Epithelial cell of esophagus (primary cell): ENCODE measurements at regions not wholly inside any gene's neighbourhood (a gene's known extent, or its start where the extent isn't known, plus 50 kb on each side); places are given as distances from the start of the nearest gene placed in this dataset.

ENCODE experiments used
- DNase-seq: peaks from one replicate; pipeline ENCODE4 v3.0.0; 2010; ENCODE audit warnings: low read depth
- H3K4me3 ChIP-seq: 2 replicates; pipeline ENCODE4 v1.5.1; 2011; ENCODE audit warnings: mild to moderate bottlenecking, low read length, control low read depth
- TF ChIP-seq, protein P1 (sequence below): IDR thresholded peaks from 2 replicates; pipeline ENCODE4 v1.5.1; 2011; ENCODE audit warnings: low read depth, mild to moderate bottlenecking, low read length, control low read depth, inconsistent platforms; ENCODE audit not compliant: insufficient read depth; ENCODE audit errors: missing control alignments

DNA sequence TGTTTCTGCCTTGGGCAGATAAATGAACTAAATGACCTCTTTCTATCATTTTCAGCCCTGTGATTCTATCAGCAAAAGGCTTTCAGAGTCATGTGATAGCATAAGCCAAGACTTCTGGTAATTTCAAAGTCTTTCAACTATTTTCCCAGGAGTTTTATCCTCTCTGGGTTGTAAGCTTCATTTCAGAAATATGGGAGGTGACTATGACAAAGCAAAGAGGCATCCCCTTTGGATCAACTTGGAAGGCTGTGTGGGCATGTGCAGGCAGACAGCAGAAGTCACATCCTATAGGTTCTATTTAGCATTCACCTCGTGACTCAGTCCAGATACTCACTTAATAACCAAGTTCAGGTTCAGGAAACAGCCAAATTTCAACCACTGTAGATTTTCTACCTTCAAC is 149.0 kb upstream of the FST start:
- no peak overlapping the region for H3K4me3 ChIP-seq
- DNase-seq = peak; percentile 98
- TF ChIP-seq, protein P1, sequence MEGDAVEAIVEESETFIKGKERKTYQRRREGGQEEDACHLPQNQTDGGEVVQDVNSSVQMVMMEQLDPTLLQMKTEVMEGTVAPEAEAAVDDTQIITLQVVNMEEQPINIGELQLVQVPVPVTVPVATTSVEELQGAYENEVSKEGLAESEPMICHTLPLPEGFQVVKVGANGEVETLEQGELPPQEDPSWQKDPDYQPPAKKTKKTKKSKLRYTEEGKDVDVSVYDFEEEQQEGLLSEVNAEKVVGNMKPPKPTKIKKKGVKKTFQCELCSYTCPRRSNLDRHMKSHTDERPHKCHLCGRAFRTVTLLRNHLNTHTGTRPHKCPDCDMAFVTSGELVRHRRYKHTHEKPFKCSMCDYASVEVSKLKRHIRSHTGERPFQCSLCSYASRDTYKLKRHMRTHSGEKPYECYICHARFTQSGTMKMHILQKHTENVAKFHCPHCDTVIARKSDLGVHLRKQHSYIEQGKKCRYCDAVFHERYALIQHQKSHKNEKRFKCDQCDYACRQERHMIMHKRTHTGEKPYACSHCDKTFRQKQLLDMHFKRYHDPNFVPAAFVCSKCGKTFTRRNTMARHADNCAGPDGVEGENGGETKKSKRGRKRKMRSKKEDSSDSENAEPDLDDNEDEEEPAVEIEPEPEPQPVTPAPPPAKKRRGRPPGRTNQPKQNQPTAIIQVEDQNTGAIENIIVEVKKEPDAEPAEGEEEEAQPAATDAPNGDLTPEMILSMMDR = no peak

DNA sequence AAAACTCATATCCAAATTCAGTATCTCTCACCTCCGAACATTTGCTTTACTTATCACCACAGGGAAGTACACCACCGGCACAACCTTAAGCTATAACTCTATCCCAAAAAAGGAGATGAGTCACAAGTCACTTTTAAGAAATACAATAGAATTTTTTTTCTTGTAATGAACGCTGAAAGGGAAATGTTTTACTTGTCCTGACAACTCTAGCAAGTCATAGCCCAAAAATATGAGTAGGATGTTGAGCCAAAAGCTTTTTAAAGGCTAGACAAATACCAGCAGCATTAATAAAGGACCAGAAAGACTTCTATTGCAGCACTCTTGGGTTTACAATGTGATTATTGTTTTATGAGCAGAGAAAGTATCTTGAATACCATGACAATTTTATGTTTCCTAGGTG is 147.3 kb upstream of the FST start:
- TF ChIP-seq, protein P1 = no peak
- peak; percentile 93 for DNase-seq
- no peak overlapping the region for H3K4me3 ChIP-seq

DNA sequence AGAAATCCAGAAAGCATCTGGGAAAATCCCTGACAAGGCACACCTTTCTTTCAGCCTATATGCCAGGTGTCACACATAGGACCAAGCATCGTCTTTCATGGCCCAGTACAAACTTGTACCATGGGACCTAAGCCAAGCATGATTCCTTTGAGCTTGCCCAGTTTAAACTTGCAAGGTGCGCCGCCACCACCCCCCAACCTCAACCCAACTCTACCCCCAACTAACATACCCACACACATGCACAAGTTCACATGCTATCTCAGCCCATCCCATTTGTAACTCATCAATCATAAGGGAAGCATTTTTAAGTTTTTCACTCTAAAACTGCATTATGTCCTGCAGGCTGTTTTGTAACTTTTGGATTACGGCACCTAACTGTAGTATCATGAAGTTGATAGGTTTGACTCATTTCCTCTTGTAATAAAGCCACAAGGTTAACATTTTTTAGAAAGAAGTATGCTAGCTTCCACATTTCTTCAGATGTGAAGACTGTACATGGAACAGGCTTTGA is 145.9 kb upstream of the FST start:
- TF ChIP-seq, protein P1 = no peak
- H3K4me3 ChIP-seq = no peak overlapping the region
- peak; percentile 99 for DNase-seq

DNA sequence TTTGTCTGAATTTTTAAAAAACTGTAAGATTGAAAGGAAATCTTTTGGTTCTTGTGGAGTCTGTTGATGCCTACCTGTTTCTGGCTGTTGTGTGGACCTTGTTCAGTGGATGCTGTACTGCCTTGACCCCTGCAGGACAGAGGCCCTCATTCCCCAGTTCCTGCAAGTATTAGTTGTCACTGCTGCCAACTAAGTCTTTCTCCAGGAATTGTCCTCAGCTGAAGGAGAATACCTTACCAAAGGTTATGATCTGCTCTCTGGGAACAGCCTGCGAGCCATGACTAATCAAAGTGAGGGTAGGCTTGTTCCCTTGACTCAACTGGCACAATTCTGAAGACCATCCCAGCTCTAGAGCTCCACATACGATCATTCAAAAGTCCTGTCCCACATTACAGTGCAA is 145.3 kb upstream of the FST start:
- TF ChIP-seq, protein P1 = peak; percentile 31
- DNase-seq = peak; percentile 66
- H3K4me3 ChIP-seq = no peak overlapping the region

DNA sequence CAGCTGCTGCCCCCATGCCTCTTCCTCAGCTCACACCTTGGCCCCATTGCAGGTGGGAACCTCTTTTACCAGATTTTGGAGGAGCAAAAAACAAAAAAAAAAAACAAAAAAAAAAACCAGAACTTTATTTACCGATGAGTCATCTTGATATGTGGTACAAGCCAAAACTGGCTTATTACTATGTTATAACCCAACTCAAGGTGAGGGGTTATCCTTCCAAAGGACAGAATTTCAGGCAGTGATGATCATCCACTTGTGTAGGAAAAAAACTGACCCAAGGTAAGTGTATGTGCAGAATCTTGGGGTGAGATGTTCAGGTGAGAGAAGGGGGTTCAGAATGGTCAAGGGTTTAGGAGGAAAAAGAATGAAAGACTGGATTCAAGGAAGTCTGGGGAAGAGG is 142.6 kb upstream of the FST start:
- peak; percentile 41 for DNase-seq
- TF ChIP-seq, protein P1 = no peak
- no peak overlapping the region for H3K4me3 ChIP-seq

DNA sequence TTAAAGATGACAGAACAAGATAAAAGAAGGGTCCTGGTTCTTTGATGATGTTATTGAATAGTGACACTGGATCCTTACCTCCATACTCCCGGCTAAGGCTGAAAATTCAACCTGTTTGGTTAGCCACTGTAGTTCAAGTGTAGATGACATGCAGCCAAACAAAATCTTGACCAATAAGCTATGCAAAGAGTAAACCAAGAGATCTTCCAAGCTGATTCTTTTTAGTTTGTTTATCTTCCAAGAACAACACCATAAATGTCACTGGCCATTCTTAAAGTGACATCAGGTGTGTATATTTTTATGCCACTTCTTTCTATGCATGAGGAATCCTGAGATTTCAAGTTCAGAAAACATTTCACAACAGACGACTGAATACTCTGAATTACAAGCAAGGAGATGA is 141.5 kb upstream of the FST start:
- no peak for DNase-seq
- H3K4me3 ChIP-seq = no peak overlapping the region
- TF ChIP-seq, protein P1 = no peak

DNA sequence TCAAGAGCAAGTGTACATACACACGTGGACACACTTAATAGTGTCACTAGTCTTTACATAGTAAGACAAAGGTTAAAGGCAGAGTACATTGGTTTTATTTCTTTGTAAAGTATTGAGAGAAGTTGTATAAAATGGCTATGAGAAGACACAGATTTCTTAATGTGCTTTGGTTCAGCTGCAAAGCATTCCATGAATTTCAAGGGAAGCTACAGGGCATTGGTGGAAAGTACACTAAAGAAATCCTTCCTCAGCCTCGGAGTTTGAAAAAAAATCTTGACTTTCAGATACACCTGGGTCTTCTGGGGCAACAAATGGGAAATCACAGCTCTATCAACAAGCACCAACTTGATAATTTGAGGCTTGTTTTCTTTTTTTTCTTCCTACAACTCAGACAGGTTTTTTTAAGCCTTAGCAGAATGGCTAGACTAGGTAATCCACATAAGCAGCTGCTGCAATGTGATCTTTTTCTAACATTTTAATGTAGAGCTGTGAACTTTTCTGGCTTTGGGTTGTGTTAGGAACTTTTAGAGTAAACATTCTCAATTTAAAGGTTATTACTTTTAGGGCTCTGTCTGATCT is 140.4 kb upstream of the FST start:
- H3K4me3 ChIP-seq = no peak overlapping the region
- DNase-seq = peak; percentile 76
- TF ChIP-seq, protein P1 = no peak
